Ovary (tissue), 7 donors: ENCODE measurements at regions not wholly inside any gene's neighbourhood (a gene's known extent, or its start where the extent isn't known, plus 50 kb on each side); places are given as distances from the start of the nearest gene placed in this dataset.

Experiments used
- DNase-seq, 5 donors: peaks; one replicate each; pipeline ENCODE4 v3.0.0-alpha.2; 2019 to 2020
- H3K27ac ChIP-seq, 2 donors: fragments of 200-600 bp; one replicate each; pipeline versions ENCODE4 v1.5.1 to v1.8.0; 2019 to 2022
- H3K27me3 ChIP-seq: fragments of 200-600 bp; one replicate; pipeline ENCODE4 v1.8.0; 2022
- H3K36me3 ChIP-seq: fragments of 200-600 bp; sonication (generic); one replicate; pipeline ENCODE4 v1.5.1; 2019
- H3K4me1 ChIP-seq: one replicate; pipeline ENCODE4 v1.8.1; 2013; ENCODE audit warnings: mild to moderate bottlenecking, moderate library complexity; ENCODE audit not compliant: insufficient read depth
- H3K4me3 ChIP-seq: fragments of 200-600 bp; sonication (generic); one replicate; pipeline ENCODE4 v1.5.1; 2017
- H3K9me3 ChIP-seq, 2 donors: fragments of 200-600 bp in 1 of 2; sonication (generic) in 1 of 2; one replicate each; pipeline versions ENCODE4 v1.5.1 to v1.8.1; 2013 to 2019; ENCODE audit warnings: mild to moderate bottlenecking in 1 of 2, moderate library complexity in 1 of 2
- CTCF ChIP-seq, 3 donors: fragments of 450-650 bp in 2 of 3; fragments of 200-600 bp in 1 of 3; IDR thresholded peaks; one replicate each; pipeline versions ENCODE4 v1.5.1 to v1.8.0; 2016 to 2022; ENCODE audit warnings: antibody characterized with exemption in 3 of 3, mild to moderate bottlenecking in 1 of 3
- EP300 ChIP-seq: sonication (generic); formaldehyde crosslinking; IDR thresholded peaks from one replicate; pipeline ENCODE4 v1.6.1; 2017; ENCODE audit warnings: antibody characterized with exemption
- POLR2A ChIP-seq: fragments of 450-650 bp; IDR thresholded peaks from one replicate; pipeline ENCODE4 v1.6.1; 2017; ENCODE audit warnings: antibody characterized with exemption, mild to moderate bottlenecking, moderate library complexity
- WGBS, 3 donors: extraction: QIAGEN DNeasy Blood & Tissue Kit in 1 of 3; methylation state at CpG; one replicate each; pipeline versions ENCODE4 v1.1.5 to v1.1.7; 2013 to 2017; 5-methylcytosine and 5-hydroxymethylcytosine counted together
- intact Hi-C, 4 donors: fragments of 100-400 bp; cut with DNase I; formaldehyde crosslinking; loops; one replicate each; pipeline versions ENCODE4 v1.11.0 to v1.15.1; 2022 to 2023
- donor health status: DM: no; HTN: no; CAD: no; lungs with moderate emphysema.
- donor health status: DM: no; HTN: no; CAD: no.
- donor health status: Bipolar disorder and iron deficiency.
- donor health status: DM: no; HTN: no; CAD: no.
- donor health status: DM: yes; HTN: yes; CAD: no.

GRCh38 chr5:167638816-167639215 is 652.6 kb upstream of the WWC1 start:
- H3K4me1 ChIP-seq = no peaks in the 10 kb centered on the region
- no peaks in the 10 kb centered on the region for H3K36me3 ChIP-seq
- H3K4me3 ChIP-seq = no peak overlapping the region
- no peak overlapping the region for H3K27ac ChIP-seq
- intact Hi-C loops = no loop called here
- no peak for DNase-seq
- WGBS, 3 donors = 40 to 50% (median 44%) methylated on average over 2 of the region's 2 CpGs
- TF ChIP-seq CTCF (IDR thresholded peaks at IDR 0.05) = no peak
- H3K9me3 ChIP-seq = no peaks in the 10 kb centered on the region
- no peaks in the 10 kb centered on the region for H3K27me3 ChIP-seq

- H3K27me3 ChIP-seq = no peaks in the 10 kb centered on the region
- no peak for DNase-seq
- no peaks in the 10 kb centered on the region for H3K9me3 ChIP-seq
- no peak overlapping the region for H3K27ac ChIP-seq
- TF ChIP-seq EP300 = no peak
- TF ChIP-seq CTCF (IDR thresholded peaks at IDR 0.05) = no peak
- no peak for TF ChIP-seq POLR2A
- no peaks in the 10 kb centered on the region for H3K4me1 ChIP-seq
- intact Hi-C loops = no loop called here
- 7 to 13% (median 9%) methylated on average over 1 of the region's 1 CpG for WGBS, 3 donors
- H3K4me3 ChIP-seq = no peak overlapping the region
- H3K36me3 ChIP-seq = no peaks in the 10 kb centered on the region
Measured at GRCh38 chr5:167639273-167639672, 652.2 kb upstream of the WWC1 start.

GRCh38 chr5:167639766-167640165 is 651.7 kb upstream of the WWC1 start:
- Histone ChIP-seq H3K4me3 (no peak overlapping the region), H3K9me3 (no peaks in the 10 kb centered on the region), H3K27me3 (no peaks in the 10 kb centered on the region), H3K36me3 (no peaks in the 10 kb centered on the region), H3K4me1 (no peaks in the 10 kb centered on the region), H3K27ac (no peak overlapping the region)
- DNase-seq = no peak
- no peak for TF ChIP-seq CTCF (IDR thresholded peaks at IDR 0.05)
- TF ChIP-seq POLR2A = no peak
- TF ChIP-seq EP300 = no peak
- intact Hi-C loops = no loop called here

GRCh38 chr5:167642181-167642580 is 649.3 kb upstream of the WWC1 start:
- DNase-seq = no peak
- no peak overlapping the region for H3K4me3 ChIP-seq
- 95 to 100% (median 95%) methylated on average over 1 of the region's 1 CpG for WGBS, 3 donors
- H3K27ac ChIP-seq = no peak overlapping the region
- intact Hi-C loops = no loop called here
- H3K36me3 ChIP-seq = no peaks in the 10 kb centered on the region
- no peak for TF ChIP-seq CTCF (IDR thresholded peaks at IDR 0.05)
- TF ChIP-seq EP300 = no peak
- no peak for TF ChIP-seq POLR2A
- no peaks in the 10 kb centered on the region for H3K27me3 ChIP-seq
- H3K4me1 ChIP-seq = no peaks in the 10 kb centered on the region
- no peaks in the 10 kb centered on the region for H3K9me3 ChIP-seq
